Smooth muscle cell (in vitro differentiated cells): ENCODE measurements at regions not wholly inside any gene's neighbourhood (a gene's known extent, or its start where the extent isn't known, plus 50 kb on each side); places are given as distances from the start of the nearest gene placed in this dataset.

Experiments used
- DNase-seq: peaks from one replicate; lab custom pipeline; 2025; ENCODE audit not compliant: unreplicated experiment; lab: John Stamatoyannopoulos, UW
- H2AFZ ChIP-seq: fragments of 200-600 bp; sonication (generic); 2 replicates; pipeline ENCODE4 v1.6.0; 2016; ENCODE audit warnings: antibody characterized with exemption, low read depth, mild to moderate bottlenecking
- H3F3A ChIP-seq: fragments of 200-600 bp; sonication (generic); 2 replicates; pipeline ENCODE4 v1.6.0; 2017; ENCODE audit warnings: antibody characterized with exemption, low read depth
- H3K27ac ChIP-seq: fragments of 200-600 bp; sonication (generic); 2 replicates; pipeline ENCODE4 v1.5.1; 2016; ENCODE audit warnings: low read depth, mild to moderate bottlenecking
- H3K27me3 ChIP-seq: fragments of 200-600 bp; sonication (generic); 2 replicates; pipeline ENCODE4 v1.6.1; 2016; ENCODE audit warnings: low read depth, mild to moderate bottlenecking
- H3K36me3 ChIP-seq: fragments of 200-600 bp; sonication (generic); 2 replicates; pipeline ENCODE4 v1.5.1; 2016; ENCODE audit warnings: low read depth
- H3K4me1 ChIP-seq: fragments of 200-600 bp; sonication (generic); 2 replicates; pipeline ENCODE4 v1.5.1; 2016; ENCODE audit warnings: low read depth
- H3K4me2 ChIP-seq: fragments of 200-600 bp; sonication (generic); 2 replicates; pipeline ENCODE4 v1.6.0; 2016; ENCODE audit warnings: mild to moderate bottlenecking
- H3K4me3 ChIP-seq: fragments of 200-600 bp; sonication (generic); 2 replicates; pipeline ENCODE4 v1.5.1; 2016; ENCODE audit warnings: mild to moderate bottlenecking
- H3K79me2 ChIP-seq: fragments of 200-600 bp; sonication (generic); 2 replicates; pipeline ENCODE4 v1.6.0; 2016; ENCODE audit warnings: low read depth, mild to moderate bottlenecking
- H3K9ac ChIP-seq: fragments of 200-600 bp; sonication (generic); 2 replicates; pipeline ENCODE4 v1.6.0; 2016; ENCODE audit warnings: low read depth
- H3K9me3 ChIP-seq: fragments of 200-600 bp; sonication (generic); replicated peaks from 2 replicates; pipeline ENCODE4 v1.5.1; 2016; ENCODE audit warnings: low read depth
- H4K20me1 ChIP-seq: fragments of 200-600 bp; sonication (generic); 2 replicates; pipeline ENCODE4 v1.6.0; 2016; ENCODE audit warnings: low read depth
- WGBS: methylation state at CpG from one replicate; pipeline ENCODE4 v1.1.7; 2016; ENCODE audit warnings: low lambda C conversion rate; 5-methylcytosine and 5-hydroxymethylcytosine counted together
- TF ChIP-seq, protein P1 (sequence below): fragments of 200-600 bp; sonication (generic); IDR thresholded peaks from 2 replicates; pipeline ENCODE4 v1.5.1; 2017; ENCODE audit warnings: borderline replicate concordance, mild to moderate bottlenecking, antibody characterized with exemption; ENCODE audit not compliant: insufficient read depth, poor library complexity, severe bottlenecking

- Histone ChIP-seq H3K27ac (no peak overlapping the region), H4K20me1 (no peaks in the 10 kb centered on the region), H3K9me3 (no peaks in the 10 kb centered on the region), H3K9ac (no peak overlapping the region), H3K27me3 (peaks cover 6% of the 10 kb centered on the region), H2AFZ (no peak overlapping the region), H3K79me2 (no peaks in the 10 kb centered on the region), H3K4me2 (no peak overlapping the region), H3K36me3 (no peaks in the 10 kb centered on the region), H3F3A (no peaks in the 10 kb centered on the region), H3K4me3 (no peak overlapping the region), H3K4me1 (no peaks in the 10 kb centered on the region)
- TF ChIP-seq, protein P1, sequence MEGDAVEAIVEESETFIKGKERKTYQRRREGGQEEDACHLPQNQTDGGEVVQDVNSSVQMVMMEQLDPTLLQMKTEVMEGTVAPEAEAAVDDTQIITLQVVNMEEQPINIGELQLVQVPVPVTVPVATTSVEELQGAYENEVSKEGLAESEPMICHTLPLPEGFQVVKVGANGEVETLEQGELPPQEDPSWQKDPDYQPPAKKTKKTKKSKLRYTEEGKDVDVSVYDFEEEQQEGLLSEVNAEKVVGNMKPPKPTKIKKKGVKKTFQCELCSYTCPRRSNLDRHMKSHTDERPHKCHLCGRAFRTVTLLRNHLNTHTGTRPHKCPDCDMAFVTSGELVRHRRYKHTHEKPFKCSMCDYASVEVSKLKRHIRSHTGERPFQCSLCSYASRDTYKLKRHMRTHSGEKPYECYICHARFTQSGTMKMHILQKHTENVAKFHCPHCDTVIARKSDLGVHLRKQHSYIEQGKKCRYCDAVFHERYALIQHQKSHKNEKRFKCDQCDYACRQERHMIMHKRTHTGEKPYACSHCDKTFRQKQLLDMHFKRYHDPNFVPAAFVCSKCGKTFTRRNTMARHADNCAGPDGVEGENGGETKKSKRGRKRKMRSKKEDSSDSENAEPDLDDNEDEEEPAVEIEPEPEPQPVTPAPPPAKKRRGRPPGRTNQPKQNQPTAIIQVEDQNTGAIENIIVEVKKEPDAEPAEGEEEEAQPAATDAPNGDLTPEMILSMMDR: no peak
- DNase-seq: no peak
- 70% methylated on average over 4 of the region's 4 CpGs for WGBS
Observed at GRCh38 chr13:75120085-75120484, 361.9 kb downstream of the TBC1D4 start.

DNA sequence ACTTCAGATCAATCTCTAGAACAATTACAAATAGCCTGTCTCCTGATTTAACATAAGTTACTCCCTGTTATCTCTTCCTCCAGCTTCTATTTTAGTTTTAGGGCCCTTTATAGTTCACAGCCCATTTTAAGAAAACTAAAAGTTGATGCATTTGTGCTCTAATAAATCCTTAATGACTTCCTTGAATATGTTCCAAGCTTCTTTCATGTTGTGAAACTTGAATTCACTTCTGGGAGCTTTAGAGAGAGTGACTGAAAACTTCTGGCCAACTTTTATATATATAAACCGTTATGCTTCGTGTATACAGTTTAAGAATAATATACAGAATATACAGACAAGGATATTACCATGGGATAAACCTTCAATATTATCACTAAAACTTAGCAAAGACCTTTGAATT is 366.8 kb downstream of the TBC1D4 start:
- H3K9me3 ChIP-seq: no peaks in the 10 kb centered on the region
- H3K27ac ChIP-seq: no peak overlapping the region
- H3K36me3 ChIP-seq: no peaks in the 10 kb centered on the region
- no peak overlapping the region for H3K4me2 ChIP-seq
- no peak for DNase-seq
- no peak overlapping the region for H3K4me3 ChIP-seq
- WGBS: 93% methylated on average over 2 of the region's 2 CpGs
- no peak overlapping the region for H2AFZ ChIP-seq
- no peaks in the 10 kb centered on the region for H3F3A ChIP-seq
- no peak overlapping the region for H3K9ac ChIP-seq
- peaks cover 3% of the 10 kb centered on the region for H3K27me3 ChIP-seq
- no peaks in the 10 kb centered on the region for H3K4me1 ChIP-seq
- H3K79me2 ChIP-seq: no peaks in the 10 kb centered on the region
- TF ChIP-seq, protein P1: no peak
- no peaks in the 10 kb centered on the region for H4K20me1 ChIP-seq

DNA sequence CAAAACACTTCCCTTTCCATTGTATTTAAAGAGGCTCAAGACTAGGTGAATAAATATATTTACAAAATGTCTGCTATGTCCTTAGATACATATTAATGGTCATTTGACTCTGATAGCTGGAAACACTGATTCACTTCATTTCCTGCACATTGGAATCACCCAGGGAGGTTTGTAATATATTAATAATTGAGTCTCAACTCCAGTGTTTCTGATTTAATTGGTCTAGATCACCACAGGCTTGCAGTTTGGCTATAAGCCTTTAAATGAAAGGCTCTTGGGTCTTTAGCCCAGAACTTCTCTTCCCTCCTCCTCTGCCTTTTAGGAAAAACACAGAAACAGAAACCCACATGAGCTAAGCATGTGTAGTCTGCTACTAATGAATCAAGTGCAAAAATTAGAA is 378.0 kb downstream of the TBC1D4 start:
- no peak overlapping the region for H3K9ac ChIP-seq
- no peaks in the 10 kb centered on the region for H4K20me1 ChIP-seq
- no peaks in the 10 kb centered on the region for H3K27me3 ChIP-seq
- no peak overlapping the region for H3K27ac ChIP-seq
- H3K4me3 ChIP-seq: no peak overlapping the region
- no peaks in the 10 kb centered on the region for H3K79me2 ChIP-seq
- H3K4me2 ChIP-seq: no peak overlapping the region
- DNase-seq: no peak
- no peaks in the 10 kb centered on the region for H3K36me3 ChIP-seq
- H3K4me1 ChIP-seq: peaks cover 10% of the 10 kb centered on the region
- TF ChIP-seq, protein P1: no peak
- H3F3A ChIP-seq: no peaks in the 10 kb centered on the region
- no peak overlapping the region for H2AFZ ChIP-seq
- no peaks in the 10 kb centered on the region for H3K9me3 ChIP-seq

DNA sequence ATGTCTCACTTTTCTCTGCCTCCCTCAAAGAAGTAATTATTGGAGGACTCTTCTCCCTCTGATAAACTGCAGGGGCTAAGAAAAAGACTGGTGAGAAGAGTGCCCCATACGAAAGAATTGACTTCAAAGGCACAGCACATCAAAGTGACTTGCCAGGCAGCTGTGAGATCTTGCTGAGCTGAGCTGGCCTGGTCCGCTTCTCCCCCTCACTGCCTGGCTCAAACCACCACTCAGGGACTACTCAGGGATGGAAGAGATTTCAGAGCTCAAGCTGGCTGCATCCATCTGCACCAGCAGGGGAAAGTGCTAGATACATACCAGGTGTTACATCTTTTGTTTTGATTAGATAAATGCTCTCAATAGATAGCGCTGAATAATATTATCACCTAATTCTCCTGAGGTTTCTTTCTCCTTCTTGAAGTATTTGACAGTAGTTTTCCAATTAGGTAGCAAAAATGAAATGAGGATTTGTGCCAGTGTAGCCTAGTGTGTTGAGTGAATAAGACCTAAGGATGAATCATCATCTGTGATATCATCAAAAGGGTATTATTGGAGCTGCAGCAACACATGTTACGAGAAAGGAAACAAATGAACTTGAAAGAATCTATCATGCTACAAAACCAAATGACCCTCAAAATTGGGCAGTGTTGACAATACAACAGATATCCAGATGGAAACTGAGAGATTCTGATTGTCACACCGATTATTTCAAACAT is 379.8 kb downstream of the TBC1D4 start:
- no peaks in the 10 kb centered on the region for H3K27me3 ChIP-seq
- no peak overlapping the region for H2AFZ ChIP-seq
- no peak overlapping the region for H3K4me3 ChIP-seq
- TF ChIP-seq, protein P1: no peak
- H3K9me3 ChIP-seq: no peaks in the 10 kb centered on the region
- peaks cover 10% of the 10 kb centered on the region for H3K4me1 ChIP-seq
- H3K79me2 ChIP-seq: no peaks in the 10 kb centered on the region
- H4K20me1 ChIP-seq: no peaks in the 10 kb centered on the region
- DNase-seq: no peak
- H3F3A ChIP-seq: no peaks in the 10 kb centered on the region
- WGBS: 59% methylated on average over 5 of the region's 5 CpGs
- H3K36me3 ChIP-seq: no peaks in the 10 kb centered on the region
- H3K4me2 ChIP-seq: no peak overlapping the region
- no peak overlapping the region for H3K9ac ChIP-seq
- H3K27ac ChIP-seq: no peak overlapping the region
